Heart left ventricle (tissue), 16 donors: ENCODE measurements at regions not wholly inside any gene's neighbourhood (a gene's known extent, or its start where the extent isn't known, plus 50 kb on each side); places are given as distances from the start of the nearest gene placed in this dataset.

Experiments
- ATAC-seq, 4 donors: fragments of 200-7000 bp; cut with Tn5 transposase; one replicate each; pipeline ENCODE4 v1.9.1; 2020 to 2022; ENCODE audit warnings: moderate library complexity in 4 of 4, mild to moderate bottlenecking in 3 of 4, moderate number of reproducible peaks in 1 of 4
- DNase-seq, 5 donors: peaks; one replicate each; pipeline ENCODE4 v3.0.0-alpha.2; 2020
- H3K27ac ChIP-seq, 12 donors: fragments of 200-600 bp; sonication (generic) in 4 of 12; one replicate each; pipeline versions ENCODE4 v1.5.0 to v1.8.0; 2016 to 2022; ENCODE audit warnings: mild to moderate bottlenecking in 2 of 12
- H3K27me3 ChIP-seq, 9 donors: fragments of 200-600 bp; sonication (generic) in 2 of 9; one replicate each; pipeline versions ENCODE4 v1.5.1 to v1.8.0; 2016 to 2022; ENCODE audit warnings: mild to moderate bottlenecking in 3 of 9
- H3K36me3 ChIP-seq, 9 donors: fragments of 200-600 bp; sonication (generic) in 2 of 9; one replicate each; pipeline versions ENCODE4 v1.5.0 to v1.8.0; 2018 to 2022; ENCODE audit warnings: mild to moderate bottlenecking in 2 of 9
- H3K4me1 ChIP-seq, 12 donors: fragments of 200-600 bp; sonication (generic) in 4 of 12; one replicate each; pipeline versions ENCODE4 v1.5.0 to v1.8.0; 2016 to 2022; ENCODE audit warnings: mild to moderate bottlenecking in 3 of 12
- H3K4me3 ChIP-seq, 12 donors: fragments of 200-600 bp; sonication (generic) in 4 of 12; one replicate each; pipeline versions ENCODE4 v1.5.0 to v1.8.0; 2017 to 2022; ENCODE audit warnings: mild to moderate bottlenecking in 9 of 12, moderate library complexity in 4 of 12
- H3K9me3 ChIP-seq, 12 donors: fragments of 200-600 bp; sonication (generic) in 4 of 12; one replicate each; pipeline versions ENCODE4 v1.5.0 to v1.8.0; 2016 to 2022; ENCODE audit warnings: mild to moderate bottlenecking in 1 of 12
- CTCF ChIP-seq, 12 donors: fragments of 200-600 bp; sonication (generic) in 4 of 12; IDR thresholded peaks; one replicate each; pipeline versions ENCODE4 v1.5.0 to v1.8.0; 2018 to 2022; ENCODE audit warnings: antibody characterized with exemption in 12 of 12, mild to moderate bottlenecking in 5 of 12
- POLR2A ChIP-seq, 2 donors: fragments of 450-650 bp; IDR thresholded peaks; one replicate each; pipeline ENCODE4 v1.6.1; 2017; ENCODE audit warnings: antibody characterized with exemption in 2 of 2, mild to moderate bottlenecking in 2 of 2, moderate library complexity in 2 of 2
- WGBS, 4 donors: extraction: QIAGEN DNeasy Blood & Tissue Kit in 2 of 4; methylation state at CpG; one replicate each; pipeline versions ENCODE4 v1.1.5 to v1.1.7; 2013 to 2018; 5-methylcytosine and 5-hydroxymethylcytosine counted together
- intact Hi-C, 10 donors: fragments of 100-400 bp; cut with DNase I; formaldehyde crosslinking; loops; one replicate each; pipeline versions ENCODE4 v1.11.1 to v1.14.2; 2022
- donor health status: ischemic (EF 13 %, LVEDD 7.1; RV severe dilation, severe dysfunction).
- donor health status: healthy with polysubstance abuse.
- donor health status: DM: no; HTN: yes; CAD: no.
- donor health status: DM: no; HTN: no; CAD: no.
- donor health status: ischemic (EF 25% LVEDD 6.9; RV normal size, moderate dysfunction).
- donor health status: ischemic (EF 25% LVEDD 5.7; RV mildly dilated, moderate dysfunction).
- donor health status: healthy.
- donor health status: DM: yes; HTN: yes; CAD: no.
- donor health status: ischemic (EF 35%, LVEDD 5.7; RV mildly dilated, moderate dysfunction).
- donor health status: nonischemic (EF 11% LVEDD 7.7; RV severe dilation, severe dysfunction).
- donor health status: DM: yes; HTN: yes; CAD: no.
- donor health status: PGD.
- donor health status: ischemic (EF 29% LVEDD 5.4; RV normal size, mild dysfunction).
- donor health status: nonischemic (EF 23%, LVEDD 6.1; RV moderate dilation, normal function).

GRCh38 chr4:104772849-104773248 is 278.2 kb upstream of the CXXC4 start:
- WGBS, 4 donors: 51 to 64% (median 57%) methylated on average over 1 of the region's 1 CpG
- no peak overlapping the region for H3K27ac ChIP-seq
- no peaks in the 10 kb centered on the region for H3K27me3 ChIP-seq
- H3K9me3 ChIP-seq: no peaks in the 10 kb centered on the region
- no peaks in the 10 kb centered on the region for H3K36me3 ChIP-seq
- no peak for DNase-seq
- intact Hi-C loops: no loop called here
- peak overlapping the region in 1 of 12 donors; percentile 2 for H3K4me3 ChIP-seq
- TF ChIP-seq POLR2A (IDR thresholded peaks at IDR 0.05) (no peak), CTCF (IDR thresholded peaks at IDR 0.05) (no peak)
- ATAC-seq: no peak
- peaks cover 0 to 10% (median 0%) of the 10 kb centered on the region in 12 donors for H3K4me1 ChIP-seq

GRCh38 chr4:104795264-104795939 is 300.7 kb upstream of the CXXC4 start:
- Histone ChIP-seq H3K27ac (peak overlapping the region in 4 of 12 donors; percentile 11 to 56 (median 33)), H3K27me3 (no peaks in the 10 kb centered on the region), H3K9me3 (peaks cover 0 to 9% (median 0%) of the 10 kb centered on the region in 12 donors), H3K4me1 (peaks cover 0 to 5% (median 0%) of the 10 kb centered on the region in 12 donors), H3K4me3 (no peak overlapping the region), H3K36me3 (no peaks in the 10 kb centered on the region)
- DNase-seq: peak in 4 of 5 donors; percentile 25 to 43 (median 42)
- WGBS, 4 donors: 25 to 55% (median 41%) methylated on average over 2 of the region's 2 CpGs
- TF ChIP-seq CTCF (IDR thresholded peaks at IDR 0.05) (no peak), POLR2A (IDR thresholded peaks at IDR 0.05) (no peak)
- ATAC-seq: peak; percentile 95 to 99 (median 98)
- intact Hi-C loops: no loop called here

GRCh38 chr4:104811727-104812126 is 317.0 kb upstream of the CXXC4 start:
- no peaks in the 10 kb centered on the region for H3K36me3 ChIP-seq
- DNase-seq (no peak), ATAC-seq (no peak)
- no peak overlapping the region for H3K27ac ChIP-seq
- H3K27me3 ChIP-seq: no peaks in the 10 kb centered on the region
- 80 to 85% (median 83%) methylated on average over 3 of the region's 3 CpGs for WGBS, 4 donors
- intact Hi-C loops: no loop called here
- no peak for TF ChIP-seq CTCF (IDR thresholded peaks at IDR 0.05)
- no peak for TF ChIP-seq POLR2A (IDR thresholded peaks at IDR 0.05)
- H3K4me1 ChIP-seq: no peaks in the 10 kb centered on the region
- H3K9me3 ChIP-seq: peaks cover 0 to 2% (median 0%) of the 10 kb centered on the region in 12 donors
- no peak overlapping the region for H3K4me3 ChIP-seq

GRCh38 chr4:104815665-104816064 is 321.0 kb upstream of the CXXC4 start:
- WGBS, 4 donors: 46 to 50% (median 47%) methylated on average over 1 of the region's 1 CpG
- Histone ChIP-seq H3K36me3 (no peaks in the 10 kb centered on the region), H3K9me3 (peaks cover 0 to 2% (median 0%) of the 10 kb centered on the region in 12 donors), H3K27me3 (no peaks in the 10 kb centered on the region), H3K27ac (no peak overlapping the region), H3K4me1 (no peaks in the 10 kb centered on the region), H3K4me3 (no peak overlapping the region)
- intact Hi-C loops: no loop called here
- no peak for TF ChIP-seq POLR2A (IDR thresholded peaks at IDR 0.05)
- TF ChIP-seq CTCF (IDR thresholded peaks at IDR 0.05): no peak
- no peak for DNase-seq
- ATAC-seq: no peak
